Neural progenitor cell (in vitro differentiated cells): ENCODE measurements at regions not wholly inside any gene's neighbourhood (a gene's known extent, or its start where the extent isn't known, plus 50 kb on each side); places are given as distances from the start of the nearest gene placed in this dataset.

Experiments used
- DNase-seq: peaks from one replicate; pipeline ENCODE4 v3.0.0-alpha.2; 2016; ENCODE audit warnings: low spot score
- H2AFZ ChIP-seq: fragments of 200-600 bp; sonication (generic); replicated peaks from 2 replicates; pipeline ENCODE4 v1.6.1; 2016; ENCODE audit warnings: antibody characterized with exemption
- H3F3A ChIP-seq: fragments of 200-600 bp; sonication (generic); 2 replicates; pipeline ENCODE4 v1.6.1; 2016; ENCODE audit warnings: antibody characterized with exemption, low read depth
- H3K27ac ChIP-seq: fragments of 200-600 bp; sonication (generic); 2 replicates; pipeline ENCODE4 v1.5.1; 2016; ENCODE audit warnings: mild to moderate bottlenecking
- H3K27me3 ChIP-seq: fragments of 200-600 bp; sonication (generic); 2 replicates; pipeline ENCODE4 v1.6.1; 2016; ENCODE audit warnings: mild to moderate bottlenecking, moderate library complexity
- H3K36me3 ChIP-seq: fragments of 200-600 bp; sonication (generic); 2 replicates; pipeline ENCODE4 v1.5.1; 2016
- H3K4me1 ChIP-seq: fragments of 200-600 bp; sonication (generic); 2 replicates; pipeline ENCODE4 v1.6.1; 2016; ENCODE audit warnings: mixed run types
- H3K4me2 ChIP-seq: fragments of 200-600 bp; sonication (generic); 2 replicates; pipeline ENCODE4 v1.6.1; 2016
- H3K4me3 ChIP-seq: fragments of 200-600 bp; sonication (generic); 2 replicates; pipeline ENCODE4 v1.5.1; 2016
- H3K79me2 ChIP-seq: fragments of 200-600 bp; sonication (generic); 2 replicates; pipeline ENCODE4 v1.6.1; 2016; ENCODE audit warnings: low read depth
- H3K9ac ChIP-seq: fragments of 200-600 bp; sonication (generic); 2 replicates; pipeline ENCODE4 v1.6.1; 2016
- H3K9me3 ChIP-seq: fragments of 200-600 bp; sonication (generic); 2 replicates; pipeline ENCODE4 v1.5.1; 2016; ENCODE audit warnings: low read depth
- H4K20me1 ChIP-seq: fragments of 200-600 bp; sonication (generic); 2 replicates; pipeline ENCODE4 v1.6.1; 2016; ENCODE audit warnings: low read depth
- H3K27ac Mint-ChIP-seq: 3 replicates; pipeline ENCODE4 v1.8.0; 2021; ENCODE audit warnings: mixed read lengths
- H3K27me3 Mint-ChIP-seq: 2 replicates; pipeline ENCODE4 v1.8.0; 2022; ENCODE audit warnings: low read depth, mild to moderate bottlenecking, inconsistent platforms, moderate library complexity, mixed read lengths; ENCODE audit not compliant: insufficient read depth
- H3K36me3 Mint-ChIP-seq: 3 replicates; pipeline ENCODE4 v1.8.0; 2021; ENCODE audit warnings: mixed read lengths
- H3K4me1 Mint-ChIP-seq: 3 replicates; pipeline ENCODE4 v1.8.0; 2021; ENCODE audit warnings: mixed read lengths
- H3K4me3 Mint-ChIP-seq: 3 replicates; pipeline ENCODE4 v1.8.0; 2021; ENCODE audit warnings: mild to moderate bottlenecking, moderate library complexity, mixed read lengths
- H3K9me3 Mint-ChIP-seq: 3 replicates; pipeline ENCODE4 v1.8.0; 2020; ENCODE audit warnings: mixed read lengths
- EZH2 ChIP-seq: fragments of 200-600 bp; sonication (generic); IDR thresholded peaks from 2 replicates; pipeline ENCODE4 v1.6.1; 2017; ENCODE audit warnings: antibody characterized with exemption, mild to moderate bottlenecking, moderate library complexity
- EZH2phosphoT487 ChIP-seq: fragments of 200-600 bp; sonication (generic); IDR thresholded peaks from 2 replicates; pipeline ENCODE4 v1.6.1; 2017; ENCODE audit warnings: antibody characterized with exemption
- TF ChIP-seq, protein P1 (sequence below): fragments of 200-600 bp; sonication (generic); IDR thresholded peaks from 2 replicates; pipeline ENCODE4 v1.5.1; 2017; ENCODE audit warnings: antibody characterized with exemption, mild to moderate bottlenecking

- Mint-ChIP-seq H3K36me3 (no peaks in the 10 kb centered on the region), H3K27me3 (peaks cover 7% of the 10 kb centered on the region), H3K27ac (no peak overlapping the region), H3K9me3 (no peaks in the 10 kb centered on the region), H3K4me3 (no peak overlapping the region), H3K4me1 (no peaks in the 10 kb centered on the region)
- no peaks in the 10 kb centered on the region for H3K79me2 ChIP-seq
- TF ChIP-seq, protein P1, sequence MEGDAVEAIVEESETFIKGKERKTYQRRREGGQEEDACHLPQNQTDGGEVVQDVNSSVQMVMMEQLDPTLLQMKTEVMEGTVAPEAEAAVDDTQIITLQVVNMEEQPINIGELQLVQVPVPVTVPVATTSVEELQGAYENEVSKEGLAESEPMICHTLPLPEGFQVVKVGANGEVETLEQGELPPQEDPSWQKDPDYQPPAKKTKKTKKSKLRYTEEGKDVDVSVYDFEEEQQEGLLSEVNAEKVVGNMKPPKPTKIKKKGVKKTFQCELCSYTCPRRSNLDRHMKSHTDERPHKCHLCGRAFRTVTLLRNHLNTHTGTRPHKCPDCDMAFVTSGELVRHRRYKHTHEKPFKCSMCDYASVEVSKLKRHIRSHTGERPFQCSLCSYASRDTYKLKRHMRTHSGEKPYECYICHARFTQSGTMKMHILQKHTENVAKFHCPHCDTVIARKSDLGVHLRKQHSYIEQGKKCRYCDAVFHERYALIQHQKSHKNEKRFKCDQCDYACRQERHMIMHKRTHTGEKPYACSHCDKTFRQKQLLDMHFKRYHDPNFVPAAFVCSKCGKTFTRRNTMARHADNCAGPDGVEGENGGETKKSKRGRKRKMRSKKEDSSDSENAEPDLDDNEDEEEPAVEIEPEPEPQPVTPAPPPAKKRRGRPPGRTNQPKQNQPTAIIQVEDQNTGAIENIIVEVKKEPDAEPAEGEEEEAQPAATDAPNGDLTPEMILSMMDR, result no peak
- TF ChIP-seq EZH2 (no peak), EZH2phosphoT487 (no peak)
- H3K27me3 ChIP-seq, result no peaks in the 10 kb centered on the region
- H3K4me1 ChIP-seq, result no peaks in the 10 kb centered on the region
- no peaks in the 10 kb centered on the region for H3K9me3 ChIP-seq
- no peak overlapping the region for H3K4me3 ChIP-seq
- no peak overlapping the region for H3K9ac ChIP-seq
- H3K36me3 ChIP-seq, result no peaks in the 10 kb centered on the region
- no peaks in the 10 kb centered on the region for H3F3A ChIP-seq
- H3K27ac ChIP-seq, result no peak overlapping the region
- H3K4me2 ChIP-seq, result no peak overlapping the region
- no peaks in the 10 kb centered on the region for H4K20me1 ChIP-seq
- no peak for DNase-seq
- no peak overlapping the region for H2AFZ ChIP-seq
Observed at GRCh38 chr1:116207126-116207735, 96.0 kb downstream of the MAB21L3 start.

- no peak overlapping the region for H3K4me3 Mint-ChIP-seq
- H3K4me1 ChIP-seq, result no peaks in the 10 kb centered on the region
- H4K20me1 ChIP-seq, result no peaks in the 10 kb centered on the region
- no peaks in the 10 kb centered on the region for H3K36me3 ChIP-seq
- no peak overlapping the region for H3K9ac ChIP-seq
- H3K27ac Mint-ChIP-seq, result no peak overlapping the region
- H3K36me3 Mint-ChIP-seq, result no peaks in the 10 kb centered on the region
- no peak overlapping the region for H2AFZ ChIP-seq
- H3K27me3 Mint-ChIP-seq, result peaks cover 5% of the 10 kb centered on the region
- H3K27ac ChIP-seq, result no peak overlapping the region
- no peaks in the 10 kb centered on the region for H3K79me2 ChIP-seq
- no peaks in the 10 kb centered on the region for H3K27me3 ChIP-seq
- no peak overlapping the region for H3K4me2 ChIP-seq
- no peaks in the 10 kb centered on the region for H3K9me3 ChIP-seq
- no peaks in the 10 kb centered on the region for H3K4me1 Mint-ChIP-seq
- H3F3A ChIP-seq, result no peaks in the 10 kb centered on the region
- TF ChIP-seq EZH2phosphoT487 (no peak), EZH2 (no peak)
- TF ChIP-seq, protein P1, result no peak
- no peak overlapping the region for H3K4me3 ChIP-seq
- H3K9me3 Mint-ChIP-seq, result no peaks in the 10 kb centered on the region
- DNase-seq, result no peak
Observed at GRCh38 chr1:116208136-116208535, 96.9 kb downstream of the MAB21L3 start.

- Histone ChIP-seq H3K4me2 (no peak overlapping the region), H3K4me3 (no peak overlapping the region), H3K27me3 (no peaks in the 10 kb centered on the region), H3F3A (no peaks in the 10 kb centered on the region), H3K9ac (no peak overlapping the region), H2AFZ (no peak overlapping the region), H4K20me1 (no peaks in the 10 kb centered on the region), H3K79me2 (no peaks in the 10 kb centered on the region), H3K9me3 (no peaks in the 10 kb centered on the region), H3K4me1 (no peaks in the 10 kb centered on the region), H3K36me3 (no peaks in the 10 kb centered on the region), H3K27ac (no peak overlapping the region)
- no peaks in the 10 kb centered on the region for H3K36me3 Mint-ChIP-seq
- no peak for DNase-seq
- H3K27me3 Mint-ChIP-seq, result peaks cover 5% of the 10 kb centered on the region
- H3K9me3 Mint-ChIP-seq, result peaks cover 2% of the 10 kb centered on the region
- TF ChIP-seq EZH2phosphoT487, result no peak
- TF ChIP-seq, protein P1, result no peak
- no peak for TF ChIP-seq EZH2
- H3K4me1 Mint-ChIP-seq, result no peaks in the 10 kb centered on the region
- no peak overlapping the region for H3K4me3 Mint-ChIP-seq
- H3K27ac Mint-ChIP-seq, result no peak overlapping the region
Observed at GRCh38 chr1:116211294-116211693, 100.1 kb downstream of the MAB21L3 start.
